HG02623 (cell line): ENCODE measurements at regions not wholly inside any gene's neighbourhood (a gene's known extent, or its start where the extent isn't known, plus 50 kb on each side); places are given as distances from the start of the nearest gene placed in this dataset.
A peak's percentile ranks its signal among the peaks of the same experiment; 100 is the strongest.

ENCODE experiments used
- ATAC-seq: cut with Tn5 transposase; IDR thresholded peaks from one replicate; pipeline ENCODE4 v1.9.1; 2021; ENCODE audit warnings: moderate library complexity; ENCODE audit not compliant: unreplicated experiment

- ATAC-seq = no peak
Measured at GRCh38 chr13:95447814-95448213, 104.7 kb upstream of the CLDN10 start.

DNA sequence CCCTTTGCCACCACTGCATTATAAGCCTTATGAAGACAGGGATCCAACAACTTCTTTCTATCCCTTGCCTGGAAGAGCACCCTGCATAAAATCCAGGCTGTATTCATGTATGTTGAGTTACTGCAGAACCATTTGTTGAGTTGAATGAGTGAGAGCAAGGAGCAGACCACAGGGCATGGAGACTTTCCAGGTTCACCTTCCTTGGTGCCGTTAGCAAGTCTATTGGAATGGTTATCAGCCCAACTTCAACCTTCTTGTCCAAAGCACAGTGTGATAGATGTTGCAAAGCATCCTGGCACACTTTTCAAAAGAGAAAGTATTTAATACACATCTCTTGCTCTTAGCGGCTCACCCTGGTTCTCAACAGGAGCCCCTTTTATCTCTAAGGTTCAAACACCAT lies 100.9 kb upstream of the CLDN10 start:
- no peak for ATAC-seq

GRCh38 chr13:95452375-95452774 lies 100.1 kb upstream of the CLDN10 start:
- ATAC-seq = no peak

DNA sequence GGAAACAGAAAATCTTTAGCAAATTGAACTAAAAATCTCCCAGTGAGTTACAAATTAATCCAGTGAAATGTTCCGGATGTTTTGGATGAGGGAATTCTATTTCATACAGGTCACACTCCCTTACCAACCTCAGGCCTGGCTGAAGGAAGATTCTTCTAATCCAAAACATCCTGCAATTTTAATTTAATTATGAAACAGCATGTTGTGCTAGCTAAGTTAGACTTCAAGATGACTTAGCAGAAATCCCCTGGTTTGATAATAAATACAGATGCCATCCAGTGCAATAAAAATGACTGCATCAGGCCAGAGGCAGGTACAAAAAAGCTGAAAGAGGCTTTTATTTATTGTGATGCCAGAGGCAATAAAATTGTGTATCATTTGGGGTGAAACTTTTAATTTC lies 96.7 kb upstream of the CLDN10 start:
- no peak for ATAC-seq

GRCh38 chr13:95456815-95457214 lies 95.7 kb upstream of the CLDN10 start:
- no peak for ATAC-seq

DNA sequence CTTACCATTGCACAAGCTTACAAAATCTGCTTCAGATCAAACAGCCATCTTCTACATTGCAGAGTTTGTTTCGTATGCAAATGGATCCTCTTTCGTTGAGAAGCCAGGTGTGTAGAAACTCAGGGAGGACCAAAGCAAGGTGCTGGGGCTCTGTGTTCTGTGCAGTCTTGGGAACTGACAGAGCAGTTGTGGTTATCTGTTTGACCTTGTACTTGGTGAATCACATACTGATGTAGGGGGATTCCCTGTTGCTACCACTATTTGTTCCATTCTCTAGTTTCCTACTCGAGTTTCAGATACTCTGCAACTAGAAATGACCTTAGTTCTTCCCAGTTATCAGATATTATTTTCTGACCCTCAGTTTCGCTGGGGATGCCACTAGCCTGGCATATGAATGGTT lies 95.2 kb upstream of the CLDN10 start:
- peak; percentile 99 for ATAC-seq

DNA sequence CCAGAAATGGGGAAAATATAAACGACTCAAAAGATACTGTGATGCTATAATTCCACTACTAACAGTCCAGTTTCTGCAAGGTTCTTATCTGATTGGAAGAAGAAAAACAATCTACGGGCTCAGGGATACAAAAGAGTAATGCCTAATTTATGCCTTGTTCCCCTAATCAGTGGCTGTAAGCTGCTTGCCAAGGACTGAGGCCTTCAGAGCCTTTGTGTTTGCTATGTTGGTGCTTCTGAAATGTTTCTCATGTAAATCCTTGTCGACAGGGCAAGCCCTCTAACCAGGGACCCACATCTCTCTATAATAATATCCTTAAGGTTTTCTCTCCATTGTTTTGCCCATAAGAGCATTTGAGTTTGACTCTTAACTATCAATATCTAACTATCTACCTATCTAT lies 89.7 kb upstream of the CLDN10 start:
- no peak for ATAC-seq

GRCh38 chr13:95463531-95463930 lies 89.0 kb upstream of the CLDN10 start:
- no peak for ATAC-seq

DNA sequence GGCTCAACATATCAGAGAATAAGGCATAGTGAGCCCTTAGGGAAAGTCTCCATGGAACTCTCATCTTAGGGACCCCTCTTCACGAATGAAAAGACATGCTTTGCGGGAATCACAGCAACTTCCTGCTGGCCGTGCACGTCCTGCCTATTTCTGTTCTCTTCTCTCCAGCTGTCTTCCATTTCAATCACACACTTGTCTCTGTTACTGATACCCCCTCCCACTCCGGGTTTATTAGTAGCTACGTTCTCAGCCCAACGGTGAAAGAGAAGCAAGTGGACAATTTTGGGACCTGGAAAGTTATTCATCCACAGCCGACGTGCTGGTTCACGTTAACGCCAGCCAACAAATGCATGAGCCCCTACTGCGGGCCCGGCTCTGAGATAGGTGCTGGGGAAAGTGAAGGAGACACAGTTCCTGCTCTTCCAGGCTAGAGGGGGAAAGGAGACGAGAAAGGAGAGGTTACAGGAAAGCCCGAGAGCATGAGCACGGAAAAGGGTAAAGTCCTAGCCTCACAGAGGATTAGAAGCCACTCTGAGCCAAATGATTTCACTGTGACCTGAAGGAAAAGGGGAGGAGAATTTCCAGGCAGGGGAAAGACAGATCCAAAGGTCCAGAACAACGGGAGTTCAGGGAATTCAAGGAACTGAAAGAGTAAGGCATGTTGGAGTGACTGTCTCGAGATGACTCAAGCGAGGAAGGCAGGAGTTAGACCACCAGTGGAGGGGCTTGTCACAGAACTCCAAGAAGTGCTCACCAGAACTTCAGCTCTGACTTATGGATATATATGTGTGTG lies 81.8 kb upstream of the CLDN10 start:
- ATAC-seq = no peak

DNA sequence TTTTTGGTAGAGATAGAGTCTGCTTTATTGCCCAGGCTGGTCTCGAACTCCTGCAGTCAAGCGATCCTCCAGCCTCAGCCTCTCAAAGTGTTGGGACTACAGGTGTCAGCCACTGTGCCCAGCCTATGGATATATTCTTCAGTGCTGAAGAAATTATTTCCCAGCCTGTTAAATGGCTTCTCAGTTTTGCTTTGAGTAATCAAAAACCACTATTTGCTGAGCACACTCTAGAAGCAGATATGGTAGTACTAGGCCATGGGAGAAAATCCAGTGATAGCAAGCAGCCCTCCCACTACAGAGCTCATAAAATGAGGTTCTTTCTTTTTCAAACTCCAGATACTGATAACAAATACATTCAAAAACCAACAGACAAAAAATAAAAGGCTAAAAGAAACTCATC lies 80.6 kb upstream of the CLDN10 start:
- no peak for ATAC-seq

DNA sequence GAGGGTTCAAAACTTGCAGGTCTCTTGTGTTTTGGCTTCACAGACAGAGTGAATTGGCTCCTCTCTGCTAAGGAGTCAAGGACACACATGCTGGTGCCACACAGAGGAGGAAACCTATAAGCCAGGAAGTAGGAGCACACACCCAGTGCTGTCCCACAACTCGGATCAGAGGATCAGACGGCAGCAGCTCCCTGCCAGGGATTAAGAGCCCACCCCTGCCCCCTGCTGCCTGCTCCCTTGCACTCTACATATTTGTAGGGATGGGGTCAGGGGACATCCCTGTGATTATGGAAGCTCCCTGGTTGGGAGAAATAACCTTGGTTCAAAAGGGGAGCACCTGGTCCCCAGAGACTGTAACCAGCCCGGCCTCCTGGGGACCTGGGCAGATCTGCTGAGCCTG lies 77.5 kb upstream of the CLDN10 start:
- no peak for ATAC-seq

DNA sequence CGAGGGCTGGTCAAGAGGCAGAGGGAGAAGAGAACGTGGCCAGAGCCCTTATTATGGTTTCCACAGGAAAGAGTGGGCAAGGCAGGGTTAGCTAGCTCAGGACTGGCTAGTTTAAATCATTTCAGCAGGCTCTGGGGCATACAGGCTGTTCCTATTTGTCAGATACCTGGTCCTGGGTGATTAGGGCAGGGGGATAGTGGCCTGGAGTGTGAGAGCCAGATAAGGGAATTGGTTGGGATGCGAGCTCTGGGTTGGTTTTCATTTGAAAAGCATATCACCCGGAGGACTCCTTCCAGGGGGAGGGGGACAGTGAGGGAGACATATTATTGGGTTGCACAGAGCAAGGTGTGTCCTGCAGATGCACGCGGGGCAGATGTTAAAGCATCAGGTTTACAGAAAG lies 75.3 kb upstream of the CLDN10 start:
- ATAC-seq = no peak

- no peak for ATAC-seq
Measured at GRCh38 chr13:95479731-95480130, 72.8 kb upstream of the CLDN10 start.

- ATAC-seq = peak; percentile 51
Measured at GRCh38 chr13:95480131-95480545, 72.4 kb upstream of the CLDN10 start.

GRCh38 chr13:95480791-95481780 lies 71.4 kb upstream of the CLDN10 start:
- ATAC-seq = no peak

DNA sequence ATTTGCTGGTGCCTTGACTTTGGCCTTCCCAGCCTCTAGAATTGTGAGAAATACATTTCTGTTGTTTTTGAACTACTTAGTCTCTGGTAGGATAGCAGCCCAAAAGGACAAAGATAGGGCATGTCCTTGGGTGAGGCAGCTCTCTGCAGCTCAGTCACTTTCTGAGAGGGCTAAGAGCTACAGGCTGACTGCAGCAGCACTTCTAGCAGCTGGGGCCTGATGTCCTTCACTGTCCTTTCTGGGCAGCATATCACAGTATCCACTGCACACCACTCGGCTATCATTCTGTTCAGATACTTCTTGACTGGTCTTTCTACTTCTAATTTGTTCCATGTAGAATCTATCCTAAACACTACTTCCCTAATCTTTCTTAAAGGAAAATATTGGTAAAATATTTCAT lies 68.5 kb upstream of the CLDN10 start:
- ATAC-seq = no peak

GRCh38 chr13:95485045-95485517 lies 67.4 kb upstream of the CLDN10 start:
- ATAC-seq = no peak

GRCh38 chr13:95485518-95486144 lies 66.9 kb upstream of the CLDN10 start:
- no peak for ATAC-seq

- ATAC-seq = no peak
Measured at GRCh38 chr13:95492044-95492801, 60.3 kb upstream of the CLDN10 start.

DNA sequence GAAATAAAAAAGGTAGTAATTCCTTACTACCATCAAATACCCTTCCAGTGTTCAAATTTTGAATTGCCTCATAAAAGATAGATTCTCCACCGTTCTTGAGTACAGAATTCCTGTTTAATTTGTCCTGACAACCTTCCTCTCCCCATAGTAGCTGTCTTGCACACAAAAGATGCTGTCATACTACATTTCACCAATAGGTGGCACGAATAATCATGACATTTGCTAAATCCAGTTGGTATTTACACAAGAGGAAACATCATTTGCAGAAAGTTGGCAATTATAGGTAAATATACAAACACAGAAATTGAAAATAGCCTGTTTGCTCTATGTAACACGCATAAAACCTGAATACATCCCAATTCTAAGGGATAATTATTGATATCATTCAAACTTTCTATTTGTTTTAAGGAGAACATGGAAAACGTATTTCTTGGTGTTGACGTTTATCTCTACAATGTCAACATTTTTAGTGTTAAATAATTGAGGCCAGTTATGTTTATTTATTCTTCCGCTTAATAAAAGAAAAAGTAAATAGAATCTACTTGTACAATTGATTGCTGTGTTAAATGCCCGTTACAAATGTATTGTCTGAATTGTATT lies 58.3 kb upstream of the CLDN10 start:
- ATAC-seq = peak; percentile 68
